CD4-positive, alpha-beta T cell treated with Interleukin-15 for 1 hour (primary cell): ENCODE measurements at regions not wholly inside any gene's neighbourhood (a gene's known extent, or its start where the extent isn't known, plus 50 kb on each side); places are given as distances from the start of the nearest gene placed in this dataset.
"Not testable (repeated sequence)": the region's sequence is repeated elsewhere in the genome, so short reads cannot be mapped to it uniquely, and the experiment has no call there.

ENCODE experiments used
- DNase-seq: peaks from one replicate; pipeline ENCODE4 v3.0.0-alpha.2; 2020

DNA sequence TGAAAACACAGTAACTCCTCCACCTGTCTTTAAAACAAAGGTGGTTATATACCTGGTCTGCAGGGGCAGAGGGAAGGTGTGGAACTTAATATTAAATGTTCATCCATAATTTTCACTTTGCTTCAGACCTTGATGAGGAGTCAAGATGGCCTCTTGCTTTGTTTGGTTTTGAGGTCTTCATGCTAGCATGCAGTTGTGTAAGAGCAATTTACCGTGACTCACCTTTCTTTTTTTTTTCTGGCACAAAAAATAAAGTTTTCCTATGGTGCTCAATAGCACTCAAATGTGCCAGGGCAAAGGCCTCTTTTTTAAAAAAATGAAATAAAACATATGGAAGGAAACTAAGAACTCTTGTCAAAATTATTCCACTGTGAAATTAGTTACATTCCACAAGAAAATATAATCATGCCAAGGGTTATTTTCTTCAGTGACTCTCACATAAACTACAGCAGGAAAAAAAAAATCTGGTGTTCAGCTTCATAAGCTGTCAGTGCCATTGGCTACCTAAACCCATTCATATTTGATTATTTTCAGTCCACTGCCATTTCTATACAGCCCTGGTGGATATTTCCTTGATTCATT, 128.2 kb downstream of the SLC7A11 start:
- DNase-seq, result no peak

- not testable (repeated sequence) for DNase-seq
Observed at GRCh38 chr4:138112890-138113289, 129.3 kb downstream of the SLC7A11 start.

DNA sequence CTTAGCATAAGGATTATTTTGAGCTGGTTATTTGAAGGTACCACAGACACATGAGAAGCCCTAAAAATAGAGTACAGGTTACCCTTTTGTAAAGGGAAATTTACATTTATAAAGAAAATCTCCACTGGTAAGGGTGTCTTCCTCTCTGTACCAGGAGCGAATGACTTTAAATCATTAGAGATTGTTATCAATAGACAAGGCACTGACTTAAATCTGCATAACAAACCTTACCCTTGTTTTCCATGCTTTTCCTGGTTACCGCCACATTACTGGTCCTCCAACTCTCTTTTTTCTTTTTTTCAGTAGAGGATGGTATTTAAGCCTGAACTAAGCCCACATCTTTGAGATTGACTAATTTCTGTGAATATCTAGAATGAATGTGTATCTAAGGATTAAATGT, 129.8 kb downstream of the SLC7A11 start:
- DNase-seq, result no peak

DNA sequence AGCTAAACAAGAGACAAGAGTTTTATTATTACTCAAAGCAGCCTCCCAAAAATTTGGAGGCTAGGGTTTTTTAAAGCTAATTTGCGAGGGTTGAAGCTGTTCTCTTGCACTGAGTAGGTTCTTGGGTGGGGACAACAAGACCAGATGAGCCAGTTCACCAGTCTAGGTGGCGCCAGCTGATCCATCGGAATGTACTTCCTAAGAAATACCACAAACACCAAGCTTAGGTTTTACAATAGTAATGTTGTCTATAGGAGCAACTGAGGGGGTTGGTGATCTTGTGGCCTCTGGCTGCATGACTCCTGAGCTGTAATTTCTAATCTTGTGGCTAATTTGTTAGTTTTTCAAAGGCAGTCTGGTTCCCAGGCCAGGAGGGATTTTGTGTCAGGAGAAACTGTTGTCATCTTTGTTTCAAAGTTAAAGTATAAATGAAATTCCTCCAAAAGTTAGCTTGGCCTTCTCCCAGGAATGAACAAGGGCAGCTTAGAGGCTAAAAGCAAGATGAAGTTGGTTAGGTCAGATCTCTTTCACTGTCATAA, 130.6 kb downstream of the SLC7A11 start:
- DNase-seq, result no peak

- DNase-seq, result no peak
Observed at GRCh38 chr4:138110815-138111214, 131.3 kb downstream of the SLC7A11 start.

DNA sequence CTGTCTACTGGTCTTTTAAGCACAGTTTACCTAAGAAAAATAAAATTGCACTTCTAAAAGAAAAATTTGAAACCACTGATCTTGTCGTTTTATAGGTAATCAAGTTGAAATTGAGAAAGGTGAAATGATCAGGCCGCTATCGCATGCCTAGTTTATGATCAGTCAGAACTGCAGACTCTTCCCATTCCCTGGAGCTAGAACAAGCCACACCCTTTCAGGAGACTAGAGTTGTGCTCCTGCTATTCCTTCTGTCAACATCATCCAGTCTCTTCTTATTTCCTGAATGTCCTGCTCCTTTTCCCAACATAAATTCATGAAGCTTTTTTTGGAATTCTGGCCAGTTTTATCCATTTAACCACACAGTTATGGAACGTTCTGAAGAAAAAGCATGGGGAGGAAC, 135.1 kb downstream of the SLC7A11 start:
- DNase-seq, result no peak

- no peak for DNase-seq
Observed at GRCh38 chr4:138105331-138105730, 136.8 kb downstream of the SLC7A11 start.

GRCh38 chr4:138104284-138104680, 137.9 kb downstream of the SLC7A11 start:
- DNase-seq, result no peak

- DNase-seq, result no peak
Observed at GRCh38 chr4:138103597-138104283, 138.4 kb downstream of the SLC7A11 start.

DNA sequence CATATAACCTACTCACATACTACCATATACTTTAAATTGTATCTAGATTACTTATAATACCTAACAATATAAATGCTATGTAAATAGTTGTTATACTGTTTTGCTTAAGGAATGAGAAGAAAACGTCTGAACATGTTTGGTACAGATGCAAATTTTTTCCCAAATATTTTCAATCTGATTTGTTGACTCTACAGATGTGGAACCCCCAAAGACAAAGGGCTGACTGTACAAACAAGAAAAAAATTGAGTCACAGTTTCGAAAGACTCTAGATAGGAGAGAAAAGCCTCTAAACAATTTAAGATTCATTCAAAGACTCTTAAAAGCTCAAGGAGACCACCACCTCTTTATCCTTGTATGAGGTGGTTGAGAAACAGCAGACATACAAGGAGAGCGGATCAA, 142.8 kb downstream of the SLC7A11 start:
- DNase-seq, result no peak

DNA sequence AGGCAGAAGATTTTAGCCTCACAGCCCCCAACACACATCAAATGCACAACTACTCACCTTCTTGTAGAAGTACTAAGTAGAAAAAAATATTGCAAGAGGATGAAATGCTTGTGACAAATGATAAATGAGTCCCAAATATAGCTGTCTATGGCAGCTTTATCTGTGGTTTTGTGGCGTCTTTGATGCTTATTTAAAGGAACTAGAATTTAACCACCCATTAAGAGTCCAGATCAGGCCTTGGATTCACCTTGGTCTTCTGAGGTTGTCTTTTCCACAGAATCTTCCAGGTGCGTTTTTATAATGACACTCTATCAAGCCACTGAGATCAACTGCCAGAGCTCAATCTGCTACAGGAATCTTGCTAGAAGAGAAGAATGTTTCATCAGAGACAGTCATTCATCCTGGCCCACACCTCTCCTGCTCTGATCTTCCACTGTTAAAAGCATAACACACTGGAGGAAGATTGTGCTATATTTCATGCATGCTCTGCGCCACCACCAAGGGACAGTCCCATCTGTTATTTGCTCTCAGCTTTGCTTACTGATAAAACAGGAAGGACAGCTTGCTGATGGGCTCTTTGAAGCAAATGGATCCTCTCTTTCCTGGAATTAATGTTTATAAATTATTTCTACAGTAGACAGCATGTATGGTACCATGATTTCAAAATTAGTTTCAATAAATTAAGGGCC, 144.1 kb downstream of the SLC7A11 start:
- no peak for DNase-seq

DNA sequence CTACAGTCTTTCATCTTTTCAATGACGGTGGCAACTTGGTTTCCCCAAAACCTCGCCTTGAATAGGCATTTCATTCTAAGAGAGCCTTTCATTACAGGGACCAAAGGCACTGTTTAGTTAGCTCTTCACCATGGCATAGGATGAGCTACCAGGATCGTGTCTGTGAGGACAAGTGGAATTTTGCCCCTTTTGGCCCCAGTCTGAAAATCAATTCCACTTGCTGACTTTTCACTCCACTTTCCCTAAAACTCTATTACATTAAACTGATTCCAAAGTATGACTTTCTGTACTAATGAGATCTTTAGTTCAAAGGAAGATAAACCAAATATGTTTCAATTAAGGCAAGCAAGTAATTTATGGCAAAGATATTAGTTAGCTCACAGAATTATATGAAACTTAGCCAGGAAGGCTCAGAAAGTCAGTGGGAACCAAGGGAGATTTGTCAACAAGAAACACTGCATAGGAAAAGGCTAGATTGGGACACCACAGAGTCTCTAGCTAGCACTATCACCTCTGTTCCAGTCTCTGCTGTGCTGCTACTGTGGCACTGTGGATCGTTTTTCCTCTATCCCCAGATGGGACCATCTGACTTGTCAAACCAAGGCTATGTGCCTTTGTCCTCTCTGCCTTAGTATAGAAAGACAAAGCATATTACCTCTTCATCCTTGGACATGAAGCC, 145.6 kb downstream of the SLC7A11 start:
- DNase-seq, result no peak

- DNase-seq, result no peak
Observed at GRCh38 chr4:138095378-138095777, 146.8 kb downstream of the SLC7A11 start.

- no peak for DNase-seq
Observed at GRCh38 chr4:138092060-138092459, 150.1 kb downstream of the SLC7A11 start.

- DNase-seq, result no peak
Observed at GRCh38 chr4:138090918-138091676, 151.1 kb downstream of the SLC7A11 start.

DNA sequence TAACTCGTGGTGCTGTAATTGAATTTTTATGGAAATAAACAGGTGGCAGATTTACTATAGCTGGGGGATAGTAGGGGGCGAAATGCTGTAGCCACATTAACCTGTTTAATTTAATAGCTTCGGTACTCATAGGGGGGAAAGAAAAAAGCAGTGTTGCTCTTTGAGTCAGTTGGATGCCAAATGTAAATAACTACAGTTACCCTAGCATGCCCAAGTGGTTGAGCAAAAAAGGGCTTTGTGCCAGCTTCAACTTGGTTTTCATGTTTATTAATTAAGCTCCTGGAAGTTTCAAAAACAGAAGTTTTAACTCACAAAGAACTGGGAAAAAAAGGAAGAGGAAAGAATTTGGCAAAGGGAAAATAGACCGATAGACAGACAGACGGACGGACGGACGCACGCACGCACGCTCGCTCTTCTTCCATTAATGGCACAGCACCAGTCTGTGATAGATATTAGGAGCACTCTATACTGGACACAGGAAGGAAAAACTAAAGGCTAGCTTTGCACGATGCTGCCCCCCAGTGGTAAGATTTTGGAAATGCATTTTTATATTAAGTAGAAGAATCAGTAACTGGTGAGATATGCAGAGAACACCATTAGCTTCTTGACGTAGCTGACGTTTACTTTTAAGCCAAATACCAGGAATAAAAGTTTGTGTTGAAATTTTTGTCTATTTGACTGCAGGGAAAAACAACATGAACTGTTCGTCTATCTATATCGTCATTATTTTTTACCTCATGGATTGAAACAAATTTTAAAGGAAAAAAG, 151.8 kb downstream of the SLC7A11 start:
- no peak for DNase-seq

DNA sequence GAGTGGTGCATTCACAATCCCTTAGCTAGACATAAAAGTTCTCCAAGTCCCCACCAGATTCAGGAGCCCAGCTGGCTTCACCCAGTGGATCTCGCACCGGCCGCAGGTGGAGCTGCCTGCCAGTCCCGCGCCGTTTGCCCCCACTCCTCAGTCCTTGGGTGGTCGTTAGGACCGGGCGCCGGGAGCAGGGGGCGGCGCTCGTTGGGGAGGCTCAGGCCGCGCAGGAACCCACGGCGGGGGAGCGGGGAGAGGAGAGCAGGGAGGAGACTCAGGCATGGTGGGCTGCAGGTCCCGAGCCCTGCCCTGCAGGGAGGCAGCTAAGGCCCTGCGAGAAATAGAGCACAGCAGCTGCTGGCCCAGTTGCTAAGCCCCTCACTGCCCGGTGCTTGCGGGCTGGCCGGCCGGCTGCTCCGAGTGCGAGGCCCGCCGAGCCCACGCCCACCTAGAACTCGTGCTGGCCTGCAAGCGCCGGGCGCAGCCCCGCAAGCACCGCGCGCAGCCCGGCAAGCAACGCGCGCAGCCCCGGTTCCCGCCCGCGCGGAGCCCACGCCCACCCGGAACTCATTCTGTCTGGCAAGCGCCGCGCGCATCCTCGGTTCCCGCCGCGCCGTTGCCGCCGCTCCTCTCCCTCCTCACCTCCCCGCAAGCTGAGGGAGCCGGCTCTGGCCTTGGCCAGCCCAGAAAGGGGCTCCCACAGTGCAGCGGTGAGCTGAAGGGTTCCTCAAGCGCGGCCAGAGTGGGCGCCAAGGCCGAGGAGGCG, 153.5 kb downstream of the SLC7A11 start:
- DNase-seq, result no peak

DNA sequence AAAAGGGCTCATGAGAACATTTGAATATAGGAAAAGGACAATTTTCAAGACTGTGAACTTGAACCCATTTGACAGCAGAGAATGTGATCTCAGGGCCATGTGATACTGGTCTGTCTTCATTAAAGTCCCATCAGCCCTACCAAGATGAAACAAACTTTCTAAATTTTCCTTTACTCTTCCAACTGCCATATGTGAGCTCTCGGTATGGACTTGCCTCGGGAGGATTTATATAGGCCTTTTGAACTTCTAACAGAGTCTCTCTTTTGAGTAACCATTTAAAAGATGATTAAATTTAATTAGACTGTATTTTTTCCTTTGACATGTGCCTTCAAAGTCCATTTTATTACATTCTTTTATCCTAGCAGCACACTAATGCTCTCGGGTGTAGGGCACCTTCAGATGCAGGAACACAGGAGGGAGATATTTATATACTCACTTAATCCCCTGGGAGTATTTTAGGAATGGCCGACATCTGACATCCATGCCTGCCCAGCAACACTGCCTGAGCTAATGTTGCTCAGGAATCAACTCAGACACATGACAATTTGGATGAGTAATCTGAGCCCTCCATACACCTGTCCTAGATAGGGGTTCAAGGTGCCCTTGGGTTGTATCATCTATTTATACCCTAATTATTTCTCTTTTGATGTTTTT, 155.0 kb downstream of the SLC7A11 start:
- DNase-seq, result no peak

GRCh38 chr4:138086611-138087041, 155.5 kb downstream of the SLC7A11 start:
- no peak for DNase-seq

DNA sequence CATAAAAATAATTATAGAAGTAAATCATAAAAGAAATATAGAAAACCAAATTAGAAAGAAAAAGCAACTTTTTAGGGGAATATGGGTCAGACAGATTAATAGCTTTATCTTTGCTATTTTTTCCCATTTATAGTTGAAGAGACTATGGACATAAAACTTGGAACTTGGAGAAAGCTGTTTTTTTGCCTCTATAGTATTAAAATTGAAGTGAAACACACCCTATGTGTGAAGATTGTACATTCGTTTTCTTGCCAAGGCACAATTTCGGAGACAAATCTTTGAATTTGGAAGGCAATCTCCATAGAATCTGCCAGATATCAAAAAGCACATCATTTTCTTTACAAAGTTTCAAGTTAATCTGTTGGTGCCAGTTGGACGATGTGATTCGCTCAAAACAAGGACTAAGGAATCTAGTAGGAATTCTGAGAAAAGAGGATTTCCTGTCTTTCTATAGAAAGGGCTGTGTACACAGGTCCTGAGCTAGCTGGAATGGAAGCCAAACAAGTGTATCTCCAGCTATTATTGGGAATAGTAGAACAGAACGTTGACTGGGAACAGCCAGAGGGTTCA, 156.3 kb downstream of the SLC7A11 start:
- no peak for DNase-seq
